Ishikawa (cell line): ENCODE measurements at regions not wholly inside any gene's neighbourhood (a gene's known extent, or its start where the extent isn't known, plus 50 kb on each side); places are given as distances from the start of the nearest gene placed in this dataset.

Experiments used
- CEBPB ChIP-seq: IDR thresholded peaks from 2 replicates; pipeline ENCODE4 v1.6.1; 2012
- CREB1 ChIP-seq: IDR thresholded peaks from 2 replicates; pipeline ENCODE4 v1.6.1; 2012; ENCODE audit warnings: low read depth
- EGR1 ChIP-seq: IDR thresholded peaks from 2 replicates; pipeline ENCODE4 v1.6.1; 2012
- EP300 ChIP-seq: IDR thresholded peaks from 2 replicates; pipeline ENCODE4 v1.6.1; 2012; ENCODE audit warnings: borderline replicate concordance
- FOXM1 ChIP-seq: IDR thresholded peaks from 2 replicates; pipeline ENCODE4 v1.6.1; 2012; ENCODE audit warnings: low read depth, borderline replicate concordance
- MAX ChIP-seq: IDR thresholded peaks from 2 replicates; pipeline ENCODE4 v1.6.1; 2012
- NFIC ChIP-seq: IDR thresholded peaks from 2 replicates; pipeline ENCODE4 v1.6.1; 2012
- RAD21 ChIP-seq: IDR thresholded peaks from 2 replicates; pipeline ENCODE4 v1.6.1; 2012; ENCODE audit warnings: low read depth
- REST ChIP-seq: IDR thresholded peaks from 2 replicates; pipeline ENCODE4 v1.6.1; 2012; ENCODE audit warnings: low read depth, mild to moderate bottlenecking
- TAF1 ChIP-seq: IDR thresholded peaks from 2 replicates; pipeline ENCODE4 v1.6.1; 2012; ENCODE audit warnings: low read depth, mild to moderate bottlenecking
- TCF12 ChIP-seq: IDR thresholded peaks from 2 replicates; pipeline ENCODE4 v1.6.1; 2012; ENCODE audit warnings: low read depth
- TEAD4 ChIP-seq: IDR thresholded peaks from 2 replicates; pipeline ENCODE4 v1.6.1; 2012
- USF1 ChIP-seq: IDR thresholded peaks from 2 replicates; pipeline ENCODE4 v1.6.1; 2012
- YY1 ChIP-seq: IDR thresholded peaks from 2 replicates; pipeline ENCODE4 v1.6.1; 2012; ENCODE audit warnings: low read depth
- ZBTB7A ChIP-seq: IDR thresholded peaks from 2 replicates; pipeline ENCODE4 v1.6.1; 2012; ENCODE audit warnings: low read depth

GRCh38 chr21:17196623-17197022 lies 316.2 kb upstream of the CXADR start:
- no peak for TF ChIP-seq RAD21
- no peak for TF ChIP-seq TEAD4
- no peak for TF ChIP-seq YY1
- no peak for TF ChIP-seq CREB1
- TF ChIP-seq TCF12, result no peak
- no peak for TF ChIP-seq ZBTB7A
- TF ChIP-seq FOXM1, result no peak
- no peak for TF ChIP-seq EP300
- TF ChIP-seq MAX, result no peak
- TF ChIP-seq NFIC, result no peak
- TF ChIP-seq EGR1, result no peak
- TF ChIP-seq TAF1, result no peak
- TF ChIP-seq USF1, result no peak
- no peak for TF ChIP-seq CEBPB
- TF ChIP-seq REST, result no peak

- no peak for TF ChIP-seq ZBTB7A
- no peak for TF ChIP-seq TEAD4
- no peak for TF ChIP-seq TAF1
- TF ChIP-seq EGR1, result no peak
- TF ChIP-seq YY1, result no peak
- no peak for TF ChIP-seq CREB1
- no peak for TF ChIP-seq RAD21
- no peak for TF ChIP-seq FOXM1
- no peak for TF ChIP-seq CEBPB
- no peak for TF ChIP-seq NFIC
- TF ChIP-seq TCF12, result no peak
- no peak for TF ChIP-seq REST
- no peak for TF ChIP-seq USF1
- TF ChIP-seq EP300, result no peak
- no peak for TF ChIP-seq MAX
These were observed 314.8 kb upstream of the CXADR start for GRCh38 chr21:17197996-17198395.

GRCh38 chr21:17200250-17200649 lies 312.6 kb upstream of the CXADR start:
- TF ChIP-seq FOXM1 (no peak), REST (no peak), USF1 (no peak), TEAD4 (no peak), MAX (no peak), EGR1 (no peak), CREB1 (no peak), CEBPB (no peak), YY1 (no peak), NFIC (no peak), EP300 (no peak), TAF1 (no peak), RAD21 (no peak), TCF12 (no peak)

GRCh38 chr21:17201741-17202260 lies 311.0 kb upstream of the CXADR start:
- TF ChIP-seq FOXM1 (no peak), RAD21 (no peak), EP300 (no peak), ZBTB7A (no peak), REST (no peak), TCF12 (no peak), CREB1 (no peak), YY1 (no peak), TAF1 (no peak), MAX (no peak), NFIC (no peak), USF1 (no peak), TEAD4 (no peak), CEBPB (no peak), EGR1 (no peak)
